HL-60 (cell line): ENCODE measurements at regions not wholly inside any gene's neighbourhood (a gene's known extent, or its start where the extent isn't known, plus 50 kb on each side); places are given as distances from the start of the nearest gene placed in this dataset.

Experiments
- DNase-seq, 2 experiments: peaks; one replicate each; pipeline ENCODE4 v3.0.0-alpha.2; 2010 to 2020; ENCODE audit warnings: low read depth in 1 of 2, low spot score in 1 of 2
- H3K27ac ChIP-seq: fragments of 250-450 bp; sonication (Bioruptor Pico); replicated peaks from 2 replicates; pipeline ENCODE4 v1.5.1; 2020; ENCODE audit warnings: mild to moderate bottlenecking, moderate library complexity
- H3K27me3 ChIP-seq: fragments of 250-450 bp; sonication (Bioruptor Pico); 2 replicates; pipeline ENCODE4 v1.5.1; 2021; ENCODE audit warnings: mild to moderate bottlenecking, moderate library complexity; ENCODE audit not compliant: insufficient read depth, poor library complexity, severe bottlenecking
- H3K4me3 ChIP-seq: replicated peaks from 2 replicates; pipeline ENCODE4 v1.5.1; 2011; ENCODE audit warnings: mild to moderate bottlenecking, control low read depth, low read length; ENCODE audit not compliant: insufficient read depth
- GABPA ChIP-seq: IDR thresholded peaks from 2 replicates; pipeline ENCODE4 v1.6.1; 2012; ENCODE audit warnings: low read depth
- POLR2AphosphoS5 ChIP-seq: IDR thresholded peaks from 2 replicates; pipeline ENCODE4 v1.6.1; 2012; ENCODE audit warnings: low read depth
- SPI1 ChIP-seq: IDR thresholded peaks from 2 replicates; pipeline ENCODE4 v1.6.1; 2012; ENCODE audit warnings: low read depth, mild to moderate bottlenecking, borderline replicate concordance
- TF ChIP-seq, protein P1 (sequence below): IDR thresholded peaks from 2 replicates; pipeline ENCODE4 v1.6.1; 2012; ENCODE audit warnings: low read depth; ENCODE audit not compliant: insufficient replicate concordance
- TF ChIP-seq, protein P2 (sequence below): IDR thresholded peaks from one replicate; pipeline ENCODE4 v1.5.1; 2011; ENCODE audit warnings: low read length, control low read depth, inconsistent platforms; ENCODE audit not compliant: insufficient read depth

DNA sequence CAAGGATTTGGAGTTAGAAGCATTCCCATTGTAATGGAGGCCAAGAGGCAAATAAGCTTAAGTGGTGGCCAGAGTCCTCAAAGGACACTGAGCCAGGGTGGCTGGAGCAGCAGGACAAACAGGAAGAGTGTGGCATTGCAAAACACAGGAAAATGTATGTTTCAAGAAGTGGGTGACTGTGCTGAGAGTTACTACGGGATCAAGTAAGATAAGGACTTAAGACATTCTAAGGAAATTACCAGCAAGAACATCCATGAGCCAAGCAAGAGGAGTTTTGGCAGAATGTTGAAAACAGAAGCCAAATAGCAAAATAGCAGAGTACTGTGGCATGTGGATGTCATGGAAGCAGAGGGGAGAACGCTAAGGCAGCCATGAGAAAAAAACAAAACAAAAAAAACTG lies 104.2 kb downstream of the RAP2A start:
- Histone ChIP-seq H3K4me3 (no peak overlapping the region), H3K27me3 (no peaks in the 10 kb centered on the region), H3K27ac (no peak overlapping the region)
- no peak for DNase-seq
- no peak for TF ChIP-seq GABPA

DNA sequence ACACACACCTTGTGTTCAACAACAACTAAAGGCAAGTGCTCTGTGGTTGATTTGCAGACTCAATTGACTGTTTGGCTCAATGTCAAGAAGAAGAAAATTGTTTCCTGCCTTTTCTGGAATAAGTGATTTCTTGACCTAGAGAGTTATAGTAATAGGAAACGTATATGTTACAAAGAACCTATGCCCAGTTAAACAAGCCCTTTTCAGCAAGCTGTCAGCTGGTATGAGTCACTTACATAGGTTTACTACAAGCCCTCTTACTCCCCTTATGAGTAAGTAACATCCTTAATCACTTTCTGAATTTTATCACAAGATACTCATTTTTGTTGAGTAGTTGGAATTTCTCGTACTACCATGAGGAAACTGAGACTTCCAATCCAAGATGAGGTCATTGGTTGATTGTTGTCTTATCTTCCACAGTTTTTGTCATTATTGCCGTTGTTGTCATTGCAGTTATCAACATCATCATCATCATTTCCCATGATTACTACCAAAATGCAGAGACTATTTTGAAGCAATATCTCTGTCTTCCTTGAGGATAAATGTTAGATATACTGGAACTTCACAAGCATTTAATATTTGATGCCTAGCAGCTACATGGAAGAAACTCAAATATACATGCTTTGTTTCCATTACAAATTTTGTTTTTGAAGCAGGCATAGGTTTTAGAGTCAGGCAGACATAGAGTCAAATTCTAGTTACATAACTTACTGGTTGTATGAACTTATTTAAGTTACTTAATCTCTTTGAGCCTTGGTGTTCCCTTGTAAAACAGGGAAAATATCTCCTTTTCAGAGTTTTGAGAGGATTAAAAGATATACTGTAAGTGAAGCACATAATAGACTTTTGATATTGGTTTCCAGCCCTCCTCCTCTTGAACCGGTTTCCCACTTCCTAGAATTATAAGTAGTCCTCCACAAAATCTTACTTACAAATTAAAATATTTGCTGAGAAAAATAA lies 106.0 kb downstream of the RAP2A start:
- TF ChIP-seq, protein P1, sequence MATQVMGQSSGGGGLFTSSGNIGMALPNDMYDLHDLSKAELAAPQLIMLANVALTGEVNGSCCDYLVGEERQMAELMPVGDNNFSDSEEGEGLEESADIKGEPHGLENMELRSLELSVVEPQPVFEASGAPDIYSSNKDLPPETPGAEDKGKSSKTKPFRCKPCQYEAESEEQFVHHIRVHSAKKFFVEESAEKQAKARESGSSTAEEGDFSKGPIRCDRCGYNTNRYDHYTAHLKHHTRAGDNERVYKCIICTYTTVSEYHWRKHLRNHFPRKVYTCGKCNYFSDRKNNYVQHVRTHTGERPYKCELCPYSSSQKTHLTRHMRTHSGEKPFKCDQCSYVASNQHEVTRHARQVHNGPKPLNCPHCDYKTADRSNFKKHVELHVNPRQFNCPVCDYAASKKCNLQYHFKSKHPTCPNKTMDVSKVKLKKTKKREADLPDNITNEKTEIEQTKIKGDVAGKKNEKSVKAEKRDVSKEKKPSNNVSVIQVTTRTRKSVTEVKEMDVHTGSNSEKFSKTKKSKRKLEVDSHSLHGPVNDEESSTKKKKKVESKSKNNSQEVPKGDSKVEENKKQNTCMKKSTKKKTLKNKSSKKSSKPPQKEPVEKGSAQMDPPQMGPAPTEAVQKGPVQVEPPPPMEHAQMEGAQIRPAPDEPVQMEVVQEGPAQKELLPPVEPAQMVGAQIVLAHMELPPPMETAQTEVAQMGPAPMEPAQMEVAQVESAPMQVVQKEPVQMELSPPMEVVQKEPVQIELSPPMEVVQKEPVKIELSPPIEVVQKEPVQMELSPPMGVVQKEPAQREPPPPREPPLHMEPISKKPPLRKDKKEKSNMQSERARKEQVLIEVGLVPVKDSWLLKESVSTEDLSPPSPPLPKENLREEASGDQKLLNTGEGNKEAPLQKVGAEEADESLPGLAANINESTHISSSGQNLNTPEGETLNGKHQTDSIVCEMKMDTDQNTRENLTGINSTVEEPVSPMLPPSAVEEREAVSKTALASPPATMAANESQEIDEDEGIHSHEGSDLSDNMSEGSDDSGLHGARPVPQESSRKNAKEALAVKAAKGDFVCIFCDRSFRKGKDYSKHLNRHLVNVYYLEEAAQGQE = no peak
- TF ChIP-seq, protein P2, sequence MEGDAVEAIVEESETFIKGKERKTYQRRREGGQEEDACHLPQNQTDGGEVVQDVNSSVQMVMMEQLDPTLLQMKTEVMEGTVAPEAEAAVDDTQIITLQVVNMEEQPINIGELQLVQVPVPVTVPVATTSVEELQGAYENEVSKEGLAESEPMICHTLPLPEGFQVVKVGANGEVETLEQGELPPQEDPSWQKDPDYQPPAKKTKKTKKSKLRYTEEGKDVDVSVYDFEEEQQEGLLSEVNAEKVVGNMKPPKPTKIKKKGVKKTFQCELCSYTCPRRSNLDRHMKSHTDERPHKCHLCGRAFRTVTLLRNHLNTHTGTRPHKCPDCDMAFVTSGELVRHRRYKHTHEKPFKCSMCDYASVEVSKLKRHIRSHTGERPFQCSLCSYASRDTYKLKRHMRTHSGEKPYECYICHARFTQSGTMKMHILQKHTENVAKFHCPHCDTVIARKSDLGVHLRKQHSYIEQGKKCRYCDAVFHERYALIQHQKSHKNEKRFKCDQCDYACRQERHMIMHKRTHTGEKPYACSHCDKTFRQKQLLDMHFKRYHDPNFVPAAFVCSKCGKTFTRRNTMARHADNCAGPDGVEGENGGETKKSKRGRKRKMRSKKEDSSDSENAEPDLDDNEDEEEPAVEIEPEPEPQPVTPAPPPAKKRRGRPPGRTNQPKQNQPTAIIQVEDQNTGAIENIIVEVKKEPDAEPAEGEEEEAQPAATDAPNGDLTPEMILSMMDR = no peak
- TF ChIP-seq POLR2AphosphoS5 = no peak
- TF ChIP-seq GABPA = no peak
- DNase-seq = no peak
- no peak overlapping the region for H3K4me3 ChIP-seq
- H3K27me3 ChIP-seq = no peaks in the 10 kb centered on the region
- no peak overlapping the region for H3K27ac ChIP-seq

DNA sequence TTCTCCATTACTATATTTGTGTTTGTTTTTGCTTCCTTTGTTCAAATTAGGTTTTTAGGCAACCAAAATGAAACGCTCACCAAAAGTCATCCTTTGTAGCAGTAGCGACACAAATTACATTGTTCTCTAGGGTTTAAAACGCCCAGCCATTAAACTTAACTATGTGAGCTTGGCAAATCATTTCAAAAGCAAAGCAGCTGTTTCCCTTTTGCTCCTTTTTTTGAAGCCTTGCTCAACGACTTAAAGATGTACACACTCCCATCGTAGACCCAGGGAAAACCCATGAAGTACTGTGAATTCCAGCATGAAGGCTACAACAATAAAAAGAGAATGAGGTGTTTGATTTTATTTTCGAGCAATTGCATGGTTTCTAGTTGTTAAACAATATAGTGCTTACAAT lies 106.7 kb downstream of the RAP2A start:
- Histone ChIP-seq H3K27me3 (no peaks in the 10 kb centered on the region), H3K4me3 (no peak overlapping the region), H3K27ac (no peak overlapping the region)
- DNase-seq = no peak
- TF ChIP-seq SPI1 (no peak), POLR2AphosphoS5 (no peak), GABPA (no peak)
- TF ChIP-seq, protein P2 = no peak
- TF ChIP-seq, protein P1 = no peak

DNA sequence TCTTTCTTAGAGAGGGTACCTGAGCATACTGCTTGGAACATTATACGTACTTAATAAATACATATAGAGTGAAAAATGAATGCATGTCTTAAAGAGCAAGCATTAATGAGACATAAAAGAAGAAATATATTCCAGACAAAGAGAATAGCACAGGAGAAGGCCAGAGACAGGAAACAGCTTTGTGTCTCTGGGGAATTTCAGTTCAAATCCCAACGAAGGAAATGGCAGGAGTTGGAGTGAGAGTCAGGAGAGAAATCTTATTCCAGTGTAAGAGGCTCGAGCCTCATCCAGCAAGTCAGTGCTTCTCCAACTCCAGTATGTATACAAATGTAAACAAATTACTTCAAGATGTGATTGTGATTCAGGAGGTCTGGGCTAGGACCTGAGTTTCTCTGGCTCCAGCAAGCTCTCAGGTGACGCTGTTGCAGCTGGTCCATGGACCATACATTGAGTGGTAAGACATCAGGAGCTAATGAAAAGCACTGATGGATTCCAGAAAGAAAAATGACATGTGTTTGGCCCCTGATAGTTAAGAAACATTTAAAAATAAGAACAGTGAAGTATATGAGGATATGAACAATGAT lies 108.2 kb downstream of the RAP2A start:
- H3K27ac ChIP-seq = no peak overlapping the region
- H3K27me3 ChIP-seq = peaks cover 2% of the 10 kb centered on the region
- TF ChIP-seq, protein P1 = no peak
- TF ChIP-seq GABPA = no peak
- no peak for TF ChIP-seq SPI1
- TF ChIP-seq, protein P2 = no peak
- DNase-seq = no peak
- H3K4me3 ChIP-seq = no peak overlapping the region
